ENCODE measurements at regions not wholly inside any gene's neighbourhood (a gene's known extent, or its start where the extent isn't known, plus 50 kb on each side); places are given as distances from the start of the nearest gene placed in this dataset.
A peak's percentile ranks its signal among the peaks of the same experiment; 100 is the strongest.

DNA sequence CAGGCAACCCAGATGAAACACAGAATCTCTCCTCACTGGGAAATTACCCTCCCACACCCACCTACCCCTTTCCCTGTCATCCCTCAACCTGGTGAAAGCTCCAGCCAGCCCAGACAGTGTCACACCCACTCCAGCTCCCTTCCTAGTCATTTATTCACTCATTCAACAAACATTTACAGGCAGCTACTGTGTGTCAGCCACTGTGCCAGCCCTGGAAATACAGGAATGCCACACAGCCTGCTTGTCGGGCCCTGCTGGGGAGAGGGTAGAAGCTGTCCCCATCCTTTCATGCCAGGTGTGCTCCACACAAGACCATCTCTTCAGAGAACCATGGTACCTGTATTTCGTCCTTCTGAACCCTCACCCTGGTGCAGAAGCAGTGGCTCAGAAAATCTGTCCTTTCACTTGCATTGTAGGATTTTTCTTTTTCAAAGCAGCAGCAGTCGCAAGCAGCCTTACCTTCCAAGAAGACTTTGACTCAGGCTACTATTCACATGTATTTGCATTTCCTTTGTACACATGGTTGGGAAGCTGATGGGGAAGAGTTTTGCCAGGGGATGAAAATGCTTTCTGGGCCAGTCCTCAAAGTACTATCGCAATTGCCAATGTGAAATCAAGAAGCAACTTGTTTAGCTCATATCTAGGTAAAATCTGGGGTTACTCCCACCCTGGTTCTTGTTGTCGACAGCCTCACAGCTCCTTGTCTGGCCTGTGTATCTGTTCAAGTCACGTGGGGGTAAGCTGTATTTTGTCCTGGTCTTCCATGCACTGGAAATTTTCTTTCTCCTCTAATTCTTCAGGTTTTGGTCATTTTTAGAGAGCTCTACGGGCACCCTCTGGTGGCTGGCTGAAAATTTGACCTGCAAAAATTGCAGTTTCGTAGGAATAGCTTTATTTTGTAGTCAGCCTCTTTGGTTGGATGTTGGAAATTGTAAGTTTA is 147.4 kb upstream of the EGLN3 start (continued):
- TF ChIP-seq, protein P1, sequence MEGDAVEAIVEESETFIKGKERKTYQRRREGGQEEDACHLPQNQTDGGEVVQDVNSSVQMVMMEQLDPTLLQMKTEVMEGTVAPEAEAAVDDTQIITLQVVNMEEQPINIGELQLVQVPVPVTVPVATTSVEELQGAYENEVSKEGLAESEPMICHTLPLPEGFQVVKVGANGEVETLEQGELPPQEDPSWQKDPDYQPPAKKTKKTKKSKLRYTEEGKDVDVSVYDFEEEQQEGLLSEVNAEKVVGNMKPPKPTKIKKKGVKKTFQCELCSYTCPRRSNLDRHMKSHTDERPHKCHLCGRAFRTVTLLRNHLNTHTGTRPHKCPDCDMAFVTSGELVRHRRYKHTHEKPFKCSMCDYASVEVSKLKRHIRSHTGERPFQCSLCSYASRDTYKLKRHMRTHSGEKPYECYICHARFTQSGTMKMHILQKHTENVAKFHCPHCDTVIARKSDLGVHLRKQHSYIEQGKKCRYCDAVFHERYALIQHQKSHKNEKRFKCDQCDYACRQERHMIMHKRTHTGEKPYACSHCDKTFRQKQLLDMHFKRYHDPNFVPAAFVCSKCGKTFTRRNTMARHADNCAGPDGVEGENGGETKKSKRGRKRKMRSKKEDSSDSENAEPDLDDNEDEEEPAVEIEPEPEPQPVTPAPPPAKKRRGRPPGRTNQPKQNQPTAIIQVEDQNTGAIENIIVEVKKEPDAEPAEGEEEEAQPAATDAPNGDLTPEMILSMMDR (IDR thresholded peaks at IDR 0.05 in 2 of 3, conservative IDR thresholded peaks at IDR 0.05 in 1 of 3; ENCODE audit: borderline replicate concordance in 1 of 3, insufficient read depth in 1 of 3, low read depth in 2 of 3, low read length in 2 of 3): peak; percentile 61 to 91 (median 83)
- no peak for TF ChIP-seq JUND (IDR thresholded peaks at IDR 0.05)

DNA sequence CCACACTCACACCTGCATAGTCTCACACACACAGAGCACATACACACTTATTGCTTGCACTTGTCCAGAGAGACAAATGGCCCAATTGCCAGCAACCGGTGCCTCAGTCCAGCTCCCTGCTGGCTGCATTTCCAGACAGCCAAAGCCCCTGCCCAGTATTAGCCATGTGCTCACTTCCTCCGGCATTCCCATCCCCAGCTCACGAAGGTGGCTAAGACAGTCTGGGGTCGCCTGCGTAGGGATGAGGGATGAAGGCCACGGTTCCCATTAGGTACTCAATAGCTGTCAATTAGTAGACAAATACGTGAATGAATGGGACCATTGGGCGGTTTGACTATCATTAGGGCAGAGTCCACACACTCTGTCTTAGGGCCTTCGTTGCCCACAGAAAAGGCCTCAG is 146.8 kb upstream of the EGLN3 start:
- RAD21 ChIA-PET (ENCODE audit: low non-redundant PET in 1 of 2, low total read pairs in 2 of 2, uncharacterized antibody in 2 of 2, unreplicated experiment in 2 of 2): interaction anchor here (0.5 to 3.2 kb wide), 4 partner anchors 16 to 249 kb away, joined by 4 to 32 read pairs (median 16); no protein-coding TSS in a partner anchor
- no peaks in the 10 kb centered on the region for H3K27me3 ChIP-seq (ENCODE audit: insufficient read depth, low read length)
- intact Hi-C loops (cut with micrococcal nuclease): loop anchor here (1.0 to 10.0 kb wide), 4 partner anchors 248 to 1520 kb away; no protein-coding TSS in a partner anchor
- TF ChIP-seq, protein P2, sequence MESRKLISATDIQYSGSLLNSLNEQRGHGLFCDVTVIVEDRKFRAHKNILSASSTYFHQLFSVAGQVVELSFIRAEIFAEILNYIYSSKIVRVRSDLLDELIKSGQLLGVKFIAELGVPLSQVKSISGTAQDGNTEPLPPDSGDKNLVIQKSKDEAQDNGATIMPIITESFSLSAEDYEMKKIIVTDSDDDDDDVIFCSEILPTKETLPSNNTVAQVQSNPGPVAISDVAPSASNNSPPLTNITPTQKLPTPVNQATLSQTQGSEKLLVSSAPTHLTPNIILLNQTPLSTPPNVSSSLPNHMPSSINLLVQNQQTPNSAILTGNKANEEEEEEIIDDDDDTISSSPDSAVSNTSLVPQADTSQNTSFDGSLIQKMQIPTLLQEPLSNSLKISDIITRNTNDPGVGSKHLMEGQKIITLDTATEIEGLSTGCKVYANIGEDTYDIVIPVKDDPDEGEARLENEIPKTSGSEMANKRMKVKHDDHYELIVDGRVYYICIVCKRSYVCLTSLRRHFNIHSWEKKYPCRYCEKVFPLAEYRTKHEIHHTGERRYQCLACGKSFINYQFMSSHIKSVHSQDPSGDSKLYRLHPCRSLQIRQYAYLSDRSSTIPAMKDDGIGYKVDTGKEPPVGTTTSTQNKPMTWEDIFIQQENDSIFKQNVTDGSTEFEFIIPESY (IDR thresholded peaks at IDR 0.05; ENCODE audit: extremely low read depth, insufficient replicate concordance, low read length): no peak
- TF ChIP-seq ZNF274 (IDR thresholded peaks at IDR 0.05; ENCODE audit: low read depth, low read length) (no peak), TCF7L2 (IDR thresholded peaks at IDR 0.05; ENCODE audit: borderline replicate concordance, extremely low read depth, insufficient read depth, insufficient read length) (no peak), YY1 (IDR thresholded peaks at IDR 0.05; ENCODE audit: extremely low read depth, insufficient replicate concordance, low read depth, low read length) (no peak), SIN3A (IDR thresholded peaks at IDR 0.05; ENCODE audit: low read depth) (no peak)
- TF ChIP-seq, protein P3, sequence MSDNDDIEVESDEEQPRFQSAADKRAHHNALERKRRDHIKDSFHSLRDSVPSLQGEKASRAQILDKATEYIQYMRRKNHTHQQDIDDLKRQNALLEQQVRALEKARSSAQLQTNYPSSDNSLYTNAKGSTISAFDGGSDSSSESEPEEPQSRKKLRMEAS (IDR thresholded peaks at IDR 0.05): no peak
- TF ChIP-seq, protein P4, sequence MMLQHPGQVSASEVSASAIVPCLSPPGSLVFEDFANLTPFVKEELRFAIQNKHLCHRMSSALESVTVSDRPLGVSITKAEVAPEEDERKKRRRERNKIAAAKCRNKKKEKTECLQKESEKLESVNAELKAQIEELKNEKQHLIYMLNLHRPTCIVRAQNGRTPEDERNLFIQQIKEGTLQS (IDR thresholded peaks at IDR 0.05): no peak
- POLR2A ChIA-PET: no interaction called here
- no peaks in the 10 kb centered on the region for H3K9me3 ChIP-seq (ENCODE audit: control insufficient read depth in 1 of 2, insufficient read depth in 1 of 2, low read depth in 1 of 2, low read length in 2 of 2)
- H3K27ac ChIP-seq (ENCODE audit: low read depth, low read length): no peak overlapping the region
- H3K4me2 ChIP-seq (ENCODE audit: low read length): no peak overlapping the region
- H3K4me3 ChIP-seq (replicated peaks in 1 of 2; ENCODE audit: low read depth in 1 of 2, low read length in 2 of 2): no peak overlapping the region
- no TSS peak for BruUV-seq (replicated peaks)
- H4K20me1 ChIP-seq (ENCODE audit: insufficient read depth): no peaks in the 10 kb centered on the region
- H3K79me2 ChIP-seq (ENCODE audit: insufficient read depth, low read length): no peaks in the 10 kb centered on the region
- ATAC-seq: no peak
- H3K4me1 ChIP-seq (ENCODE audit: control insufficient read depth in 1 of 2, insufficient read depth in 2 of 2, low read length in 2 of 2): no peaks in the 10 kb centered on the region
- no peaks in the 10 kb centered on the region for H3K36me3 ChIP-seq (ENCODE audit: control insufficient read depth in 1 of 2, insufficient read depth in 2 of 2, low read length in 2 of 2)
- H3K9ac ChIP-seq (ENCODE audit: low read length): no peak overlapping the region
- H3K9me2 ChIP-seq (ENCODE audit: insufficient read depth): no peaks in the 10 kb centered on the region
- DNase-seq (ENCODE audit: low read depth, low spot score): no peak
- CTCF ChIA-PET: interaction anchor here (1.0 to 3.6 kb wide), 8 partner anchors 16 to 258 kb away, joined by 3 to 160 read pairs (median 11); no protein-coding TSS in a partner anchor
- no peak overlapping the region for H2AFZ ChIP-seq (ENCODE audit: low read depth, low read length, poor library complexity, severe bottlenecking)

All from HCT116 (cell line).